NCI-H774 (cell line): ENCODE measurements at regions not wholly inside any gene's neighbourhood (a gene's known extent, or its start where the extent isn't known, plus 50 kb on each side); places are given as distances from the start of the nearest gene placed in this dataset.

ENCODE experiments used
- DNase-seq: peaks from one replicate; lab custom pipeline; 2025; lab: John Stamatoyannopoulos, UW

GRCh38 chr21:27513825-27514224, 546.9 kb upstream of the ADAMTS5 start:
- DNase-seq: no peak

GRCh38 chr21:27513016-27513415, 546.1 kb upstream of the ADAMTS5 start:
- DNase-seq: no peak

GRCh38 chr21:27511233-27511632, 544.3 kb upstream of the ADAMTS5 start:
- no peak for DNase-seq

- DNase-seq: no peak
Measured at GRCh38 chr21:27507695-27508094, 540.8 kb upstream of the ADAMTS5 start.

GRCh38 chr21:27505516-27505915, 538.6 kb upstream of the ADAMTS5 start:
- DNase-seq: no peak

- no peak for DNase-seq
Measured at GRCh38 chr21:27502801-27503200, 535.9 kb upstream of the ADAMTS5 start.

GRCh38 chr21:27498025-27498424, 531.1 kb upstream of the ADAMTS5 start:
- DNase-seq: no peak

GRCh38 chr21:27495836-27496235, 528.9 kb upstream of the ADAMTS5 start:
- DNase-seq: no peak

- DNase-seq: no peak
Measured at GRCh38 chr21:27493542-27493941, 526.7 kb upstream of the ADAMTS5 start.

- no peak for DNase-seq
Measured at GRCh38 chr21:27487676-27488075, 520.8 kb upstream of the ADAMTS5 start.

- no peak for DNase-seq
Measured at GRCh38 chr21:27480841-27481261, 514.0 kb upstream of the ADAMTS5 start.

- no peak for DNase-seq
Measured at GRCh38 chr21:27477296-27477695, 510.4 kb upstream of the ADAMTS5 start.

- no peak for DNase-seq
Measured at GRCh38 chr21:27476696-27477095, 509.8 kb upstream of the ADAMTS5 start.

- DNase-seq: peak; percentile 1
Measured at GRCh38 chr21:27475363-27475955, 508.6 kb upstream of the ADAMTS5 start.

GRCh38 chr21:27467366-27467765, 500.5 kb upstream of the ADAMTS5 start:
- DNase-seq: no peak

- DNase-seq: no peak
Measured at GRCh38 chr21:27466140-27466539, 499.3 kb upstream of the ADAMTS5 start.

- no peak for DNase-seq
Measured at GRCh38 chr21:27464648-27465047, 497.8 kb upstream of the ADAMTS5 start.

- no peak for DNase-seq
Measured at GRCh38 chr21:27462726-27463125, 495.8 kb upstream of the ADAMTS5 start.

- no peak for DNase-seq
Measured at GRCh38 chr21:27454234-27454633, 487.3 kb upstream of the ADAMTS5 start.

GRCh38 chr21:27451116-27451515, 484.2 kb upstream of the ADAMTS5 start:
- DNase-seq: no peak

GRCh38 chr21:27450216-27450615, 483.3 kb upstream of the ADAMTS5 start:
- no peak for DNase-seq

GRCh38 chr21:27448960-27449359, 482.1 kb upstream of the ADAMTS5 start:
- no peak for DNase-seq

- no peak for DNase-seq
Measured at GRCh38 chr21:27447843-27448242, 481.0 kb upstream of the ADAMTS5 start.

- DNase-seq: no peak
Measured at GRCh38 chr21:27429710-27430341, 462.9 kb upstream of the ADAMTS5 start.
